ENCODE measurements at regions not wholly inside any gene's neighbourhood (a gene's known extent, or its start where the extent isn't known, plus 50 kb on each side); places are given as distances from the start of the nearest gene placed in this dataset.
"Not testable (repeated sequence)": the region's sequence is repeated elsewhere in the genome, so short reads cannot be mapped to it uniquely, and the experiment has no call there.

DNA sequence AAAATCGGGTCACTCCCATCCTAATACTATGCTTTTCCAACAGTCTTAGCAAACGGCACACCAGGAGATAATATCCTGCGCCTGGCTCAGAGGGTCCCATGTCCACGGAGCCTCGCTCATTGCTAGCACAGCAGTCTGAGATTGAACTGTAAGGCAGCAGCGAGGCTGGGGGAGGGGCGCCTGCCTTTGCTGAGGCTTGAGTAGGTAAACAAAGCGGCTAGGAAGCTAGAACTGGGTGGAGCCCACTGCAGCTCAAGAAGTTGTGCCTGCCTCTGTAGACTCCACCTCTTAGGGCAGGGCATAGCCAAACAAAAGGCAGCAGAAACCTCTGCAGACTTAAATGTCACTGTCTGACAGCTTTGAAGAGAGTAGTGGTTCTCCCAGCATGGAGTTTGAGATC, 213.3 kb downstream of the TOX3 start:
- TF ChIP-seq, protein P1, sequence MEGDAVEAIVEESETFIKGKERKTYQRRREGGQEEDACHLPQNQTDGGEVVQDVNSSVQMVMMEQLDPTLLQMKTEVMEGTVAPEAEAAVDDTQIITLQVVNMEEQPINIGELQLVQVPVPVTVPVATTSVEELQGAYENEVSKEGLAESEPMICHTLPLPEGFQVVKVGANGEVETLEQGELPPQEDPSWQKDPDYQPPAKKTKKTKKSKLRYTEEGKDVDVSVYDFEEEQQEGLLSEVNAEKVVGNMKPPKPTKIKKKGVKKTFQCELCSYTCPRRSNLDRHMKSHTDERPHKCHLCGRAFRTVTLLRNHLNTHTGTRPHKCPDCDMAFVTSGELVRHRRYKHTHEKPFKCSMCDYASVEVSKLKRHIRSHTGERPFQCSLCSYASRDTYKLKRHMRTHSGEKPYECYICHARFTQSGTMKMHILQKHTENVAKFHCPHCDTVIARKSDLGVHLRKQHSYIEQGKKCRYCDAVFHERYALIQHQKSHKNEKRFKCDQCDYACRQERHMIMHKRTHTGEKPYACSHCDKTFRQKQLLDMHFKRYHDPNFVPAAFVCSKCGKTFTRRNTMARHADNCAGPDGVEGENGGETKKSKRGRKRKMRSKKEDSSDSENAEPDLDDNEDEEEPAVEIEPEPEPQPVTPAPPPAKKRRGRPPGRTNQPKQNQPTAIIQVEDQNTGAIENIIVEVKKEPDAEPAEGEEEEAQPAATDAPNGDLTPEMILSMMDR (IDR thresholded peaks at IDR 0.05): not testable (repeated sequence)
- not testable (repeated sequence) for TF ChIP-seq POLR2A (IDR thresholded peaks at IDR 0.05; ENCODE audit: low read depth); POLR2AphosphoS5 (IDR thresholded peaks at IDR 0.05); EP300 (IDR thresholded peaks at IDR 0.05)
